GM18499 (cell line): ENCODE measurements at regions not wholly inside any gene's neighbourhood (a gene's known extent, or its start where the extent isn't known, plus 50 kb on each side); places are given as distances from the start of the nearest gene placed in this dataset.

ENCODE experiments used
- ATAC-seq: cut with Tn5 transposase; IDR thresholded peaks from one replicate; pipeline ENCODE4 v1.9.1; 2021; ENCODE audit warnings: moderate number of reproducible peaks; ENCODE audit not compliant: insufficient read depth, unreplicated experiment

DNA sequence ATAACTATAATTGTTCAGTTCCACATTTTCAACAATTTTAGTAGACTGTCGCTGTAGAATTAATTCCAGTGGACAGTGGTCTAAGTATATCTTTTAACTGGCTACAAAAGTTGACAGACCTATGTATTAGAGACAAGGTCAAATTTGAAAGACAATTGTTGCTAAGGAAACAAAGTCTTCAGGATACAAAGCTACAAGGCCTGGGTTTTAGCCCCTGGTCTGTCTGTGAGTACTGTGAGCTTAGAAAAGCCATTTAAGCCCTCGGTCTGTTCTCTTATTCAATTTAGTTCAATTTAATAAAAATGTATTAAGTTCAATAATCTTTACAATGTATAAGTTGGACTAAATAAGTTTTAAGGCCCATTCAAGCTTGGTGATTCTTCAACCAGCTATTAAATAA is 352.5 kb downstream of the HDGFL1 start:
- no peak for ATAC-seq

DNA sequence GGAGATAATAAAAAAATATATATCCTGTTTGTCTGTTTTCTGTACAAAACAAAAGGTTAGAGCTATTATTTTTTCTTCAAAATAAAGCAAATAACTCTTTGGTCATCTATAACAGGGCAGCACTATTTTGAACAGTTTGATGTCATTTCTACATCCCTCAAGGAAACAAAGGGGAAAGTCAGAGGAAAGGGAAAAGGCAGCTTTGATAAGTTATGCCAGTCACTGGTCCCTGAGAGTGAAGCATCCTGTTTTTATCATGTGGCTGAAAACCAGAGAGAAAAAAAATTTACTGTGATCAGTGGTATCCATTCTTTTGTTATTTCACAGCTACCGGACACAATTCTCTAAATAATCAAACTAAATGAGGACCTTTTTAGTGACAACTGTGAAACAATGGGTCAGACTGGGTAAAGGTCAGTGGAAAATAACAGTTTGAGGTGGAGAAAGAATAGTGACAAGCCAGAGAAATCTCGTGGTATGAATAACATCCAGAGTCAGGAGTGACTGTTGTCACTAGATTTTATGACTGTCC is 356.0 kb downstream of the HDGFL1 start:
- no peak for ATAC-seq

DNA sequence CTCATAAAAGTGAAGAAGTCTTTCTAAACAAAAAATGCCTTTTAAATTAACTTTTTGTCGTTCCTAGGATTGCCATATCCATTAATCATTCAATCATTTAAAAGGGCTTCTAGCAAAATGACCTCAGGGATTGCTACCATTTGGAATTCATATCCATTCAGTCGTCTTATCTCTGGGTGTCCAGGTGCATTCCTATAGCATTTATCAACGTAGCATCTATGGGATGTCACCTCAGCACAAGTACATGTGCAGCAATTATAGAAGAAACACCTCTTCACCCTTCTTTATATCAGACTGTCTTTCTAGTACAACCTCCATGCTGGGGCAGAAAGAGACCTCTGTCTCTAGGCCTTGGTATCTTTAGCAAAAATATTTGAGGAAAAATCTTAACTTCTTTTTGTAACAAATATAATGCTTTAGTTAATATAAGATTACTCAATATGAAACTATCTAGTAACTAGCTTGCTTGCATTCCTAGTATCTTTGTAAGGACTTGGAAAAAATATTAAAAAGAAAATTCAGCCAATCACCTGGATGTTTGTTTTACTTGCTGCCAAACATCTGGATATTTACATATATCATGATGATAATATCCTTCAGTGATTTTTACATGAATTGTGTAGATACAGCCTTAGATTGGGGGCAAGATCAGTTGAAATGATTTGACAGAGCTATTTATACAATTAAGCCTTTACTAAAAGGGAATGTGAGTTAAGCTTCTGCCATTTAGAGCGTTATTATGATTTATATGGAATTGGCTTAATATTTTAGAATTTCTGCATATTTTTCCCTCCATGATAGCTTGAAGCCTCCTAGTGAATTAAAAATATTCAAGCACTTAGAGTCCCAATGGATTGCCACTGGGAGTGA is 356.8 kb downstream of the HDGFL1 start:
- ATAC-seq = no peak

DNA sequence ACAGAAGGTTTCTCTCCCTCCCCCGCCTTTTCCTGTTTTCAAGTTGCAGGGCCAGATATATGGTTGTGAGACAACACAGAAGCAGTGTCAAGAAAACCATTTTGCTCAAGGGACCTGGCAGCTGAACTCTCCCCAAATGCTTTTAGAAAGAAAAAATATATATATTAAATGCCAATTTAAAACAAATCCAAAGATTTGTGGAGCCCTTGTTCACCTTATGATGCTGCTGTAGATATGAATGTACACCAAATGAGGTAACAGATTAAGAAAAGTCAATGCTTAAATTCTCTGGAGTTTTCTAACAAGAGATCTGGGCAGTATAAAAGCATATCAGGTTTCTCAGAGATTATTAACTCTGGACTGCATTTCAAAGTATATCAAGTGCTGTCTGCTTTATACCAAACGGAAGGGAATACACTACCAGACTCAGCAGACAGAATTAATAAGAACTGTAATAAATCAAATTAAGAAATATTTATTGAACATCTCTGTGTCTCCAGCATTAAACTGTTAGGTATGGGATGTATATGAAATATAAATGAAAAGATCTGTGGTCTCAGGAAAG is 357.5 kb downstream of the HDGFL1 start:
- ATAC-seq = no peak

DNA sequence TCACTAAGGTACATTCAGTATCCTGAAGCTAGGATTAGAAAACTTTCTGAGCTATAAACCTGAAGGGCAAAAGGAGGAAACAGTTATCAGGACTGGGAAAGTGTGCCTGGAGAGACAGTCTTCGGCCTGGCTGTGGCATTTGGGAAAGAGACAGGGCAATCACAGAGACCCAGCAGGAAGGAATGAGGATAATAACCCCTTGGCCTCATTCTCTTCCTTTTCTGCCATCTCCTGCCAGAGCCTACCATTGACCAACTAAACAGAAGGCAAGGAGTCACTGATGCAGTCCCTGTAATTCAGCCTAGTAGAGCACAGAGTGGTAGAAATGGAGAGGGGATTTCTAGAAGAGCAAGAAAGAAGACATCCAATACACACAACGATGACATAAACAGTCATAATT is 359.4 kb downstream of the HDGFL1 start:
- no peak for ATAC-seq

DNA sequence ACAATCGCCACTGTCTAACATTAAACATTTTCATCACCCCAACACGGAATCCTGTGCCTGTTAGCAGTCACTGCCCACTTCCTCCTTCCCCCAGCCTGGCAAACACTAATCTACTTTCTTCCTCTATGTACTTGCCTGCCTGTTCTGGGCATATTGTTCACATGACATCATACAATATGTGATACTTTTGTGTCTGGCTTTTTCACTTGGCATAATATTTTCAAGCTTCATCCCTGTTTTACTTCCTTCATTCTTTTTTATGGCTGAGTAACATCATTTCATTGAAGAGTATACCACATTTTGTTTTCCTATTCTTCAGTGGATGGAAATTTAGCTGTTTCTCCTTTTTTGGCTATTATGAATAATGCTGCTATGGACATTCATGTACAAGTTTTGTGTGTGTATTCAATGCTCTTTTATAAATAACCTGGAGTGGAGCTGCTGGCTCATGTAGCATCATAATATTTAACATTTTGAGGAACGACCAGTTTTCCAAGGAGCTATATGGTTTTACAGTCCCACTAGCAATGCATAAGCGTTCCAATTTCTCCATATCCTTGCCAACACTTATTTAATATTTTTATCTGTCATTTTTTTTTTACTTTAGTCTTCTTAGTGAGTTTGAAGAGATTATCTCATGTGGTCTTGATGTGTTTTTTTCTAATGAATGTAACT is 360.1 kb downstream of the HDGFL1 start:
- ATAC-seq = no peak

DNA sequence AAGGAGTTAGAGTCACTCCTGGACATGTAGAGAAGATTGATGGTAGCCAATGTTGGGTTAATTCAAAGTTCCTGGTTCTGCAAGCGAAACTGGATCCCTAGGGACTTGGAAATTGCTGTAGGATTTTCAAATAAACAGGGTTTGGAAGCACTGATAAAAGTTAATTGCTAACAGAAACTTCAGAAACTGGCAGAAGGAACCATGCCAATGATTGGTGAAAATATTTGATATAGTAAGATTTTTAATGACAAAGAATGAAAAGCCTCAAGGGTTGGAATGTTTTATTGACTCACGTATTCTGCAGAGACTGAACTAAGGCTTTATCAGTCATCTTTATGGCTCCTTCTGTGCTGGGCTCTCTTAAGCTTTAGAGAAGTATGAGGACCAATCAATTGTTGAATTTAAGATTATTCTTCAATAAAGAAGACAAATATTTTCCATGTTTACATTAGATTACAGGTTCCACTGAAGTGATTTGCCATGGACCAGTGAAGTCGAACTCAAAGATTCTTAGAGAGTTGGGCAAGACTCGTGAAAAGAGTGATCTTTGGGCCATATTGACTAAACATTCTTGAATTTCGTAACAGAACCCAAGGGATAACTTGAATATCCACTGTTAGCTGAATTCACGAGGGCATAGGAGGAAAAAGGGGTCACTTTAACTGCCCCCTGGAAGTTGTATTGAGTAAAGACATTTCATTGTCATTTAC is 371.4 kb downstream of the HDGFL1 start:
- no peak for ATAC-seq

DNA sequence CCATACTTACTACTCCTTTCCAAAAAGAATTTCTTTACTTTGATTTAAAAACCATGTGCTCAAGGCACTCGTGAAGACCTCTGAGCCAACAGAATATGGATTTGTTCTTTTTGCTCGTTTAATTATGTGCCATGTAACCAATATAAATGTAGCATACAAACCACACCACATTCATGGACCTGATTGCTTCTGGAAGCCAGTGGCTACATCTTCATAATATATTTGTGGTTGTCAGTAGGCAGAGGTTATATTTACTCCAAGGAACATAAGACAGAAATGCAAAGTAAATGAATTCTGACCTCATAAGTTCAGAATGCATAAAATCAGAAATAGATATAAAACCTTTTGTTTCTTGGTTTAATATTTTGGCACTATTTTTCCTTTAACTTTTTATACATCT is 373.0 kb downstream of the HDGFL1 start:
- no peak for ATAC-seq

DNA sequence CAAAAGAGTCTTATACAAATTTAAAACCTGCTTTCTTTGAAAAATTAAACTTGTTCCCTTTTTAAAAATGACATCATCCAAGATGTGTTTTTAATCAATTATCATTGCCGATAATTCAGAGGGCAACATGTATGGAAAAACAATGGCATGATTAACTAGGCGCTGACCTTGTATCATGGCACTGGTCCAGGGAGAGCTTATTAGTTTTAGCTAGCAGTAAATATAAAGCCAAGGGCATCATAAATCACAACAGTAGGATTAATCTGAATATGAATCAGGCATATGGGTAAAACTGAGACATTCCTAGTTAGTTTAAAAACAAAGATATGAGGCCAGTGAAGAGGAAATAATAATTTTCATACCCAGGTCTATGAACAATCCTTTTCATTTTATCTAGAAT is 374.0 kb downstream of the HDGFL1 start:
- ATAC-seq = no peak

DNA sequence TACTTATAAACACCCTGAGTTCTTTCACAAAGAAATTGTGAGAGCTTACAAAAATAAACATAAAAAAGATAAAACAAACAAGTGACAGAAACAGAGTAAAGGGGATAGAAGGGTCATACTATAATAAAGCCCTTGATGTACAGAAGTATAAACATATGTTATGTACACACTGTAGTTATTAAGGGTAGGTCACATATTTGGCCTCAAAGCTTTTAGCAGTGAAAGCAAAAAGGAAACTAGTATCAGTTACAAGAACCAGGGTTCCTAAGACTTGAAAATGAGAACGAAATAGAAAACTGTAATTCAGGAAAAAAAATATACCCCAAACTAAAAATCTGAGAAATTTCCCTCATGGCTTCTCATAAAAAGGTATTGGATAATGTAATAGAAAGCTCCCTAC is 380.6 kb downstream of the HDGFL1 start:
- ATAC-seq = no peak

DNA sequence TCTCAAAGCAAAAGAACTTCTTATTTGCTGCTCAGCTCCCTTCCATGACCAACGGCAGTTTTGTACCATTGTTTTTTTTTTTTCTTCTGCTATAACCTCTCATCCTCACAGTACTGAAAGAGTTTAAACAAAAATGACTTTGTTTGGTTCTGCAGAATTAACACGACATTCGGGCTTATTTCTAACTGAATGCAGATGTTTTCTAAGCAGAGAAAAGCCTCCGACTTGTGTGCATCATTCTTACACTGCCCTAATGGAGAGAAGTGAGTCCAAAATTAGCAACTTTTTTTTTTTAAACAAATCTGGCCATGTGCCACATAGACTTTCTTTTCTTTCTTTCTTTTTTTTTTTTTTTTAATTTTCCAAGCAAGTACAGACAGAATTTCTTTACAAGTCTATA is 382.7 kb downstream of the HDGFL1 start:
- ATAC-seq = no peak

DNA sequence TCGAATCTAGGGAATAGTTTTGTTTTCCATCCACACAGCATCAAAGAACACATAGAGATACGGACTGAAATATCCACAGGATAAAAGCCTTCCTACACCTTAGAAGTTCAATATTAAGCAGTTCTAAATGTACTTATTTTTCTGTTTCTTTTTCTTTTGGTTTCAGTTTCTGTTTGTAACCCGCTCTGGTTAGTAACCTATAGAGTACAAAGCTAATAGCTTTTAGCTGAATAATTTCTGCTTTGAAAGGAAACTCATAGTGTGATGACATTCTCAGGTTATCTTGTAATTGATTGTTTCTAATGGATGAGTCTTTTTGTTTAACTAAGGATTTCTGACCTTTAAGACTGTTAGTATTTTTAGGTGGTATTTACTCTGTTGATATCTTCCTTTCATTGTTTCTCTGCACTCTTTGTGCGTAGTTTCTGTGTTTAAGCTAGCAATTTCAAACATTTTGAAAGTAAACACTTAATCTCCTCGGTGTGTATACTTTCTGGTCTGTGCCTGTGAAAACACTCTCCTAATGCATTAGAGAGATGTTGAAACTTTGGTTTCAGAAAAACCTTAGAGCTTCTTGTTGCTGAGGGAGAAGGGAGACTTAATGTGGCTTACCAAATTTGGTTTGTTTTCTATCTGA is 385.5 kb downstream of the HDGFL1 start:
- ATAC-seq = no peak

DNA sequence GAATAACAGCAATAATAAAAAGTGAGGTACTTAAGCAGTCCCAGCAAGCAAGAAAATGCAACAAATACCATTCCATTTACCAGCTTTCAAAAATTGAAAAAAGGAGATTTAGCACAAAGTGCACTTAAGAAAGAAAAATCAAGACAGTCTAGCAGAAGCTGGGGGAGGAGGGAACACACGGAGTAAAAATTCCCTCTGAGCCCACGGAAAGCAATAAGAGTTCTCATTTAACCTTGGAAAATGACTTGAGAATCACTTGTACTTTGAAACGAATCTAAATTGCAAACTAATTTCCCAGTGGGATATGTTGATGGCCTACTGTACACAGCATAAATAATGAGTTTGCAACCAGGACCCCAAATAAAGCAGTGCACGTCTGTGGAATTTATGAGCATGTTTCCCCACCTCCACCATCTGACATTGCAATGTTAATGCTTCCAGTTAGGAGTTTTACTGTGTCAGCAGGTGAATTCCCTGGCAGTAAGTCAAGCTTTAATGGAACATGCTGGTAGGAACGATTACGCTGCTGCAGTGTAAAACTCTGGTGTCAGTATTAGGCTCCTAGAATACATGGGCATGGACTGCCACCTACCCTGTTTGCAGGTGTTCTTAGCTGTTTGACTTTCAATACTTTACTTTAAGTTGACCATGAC is 386.8 kb downstream of the HDGFL1 start:
- ATAC-seq = no peak

DNA sequence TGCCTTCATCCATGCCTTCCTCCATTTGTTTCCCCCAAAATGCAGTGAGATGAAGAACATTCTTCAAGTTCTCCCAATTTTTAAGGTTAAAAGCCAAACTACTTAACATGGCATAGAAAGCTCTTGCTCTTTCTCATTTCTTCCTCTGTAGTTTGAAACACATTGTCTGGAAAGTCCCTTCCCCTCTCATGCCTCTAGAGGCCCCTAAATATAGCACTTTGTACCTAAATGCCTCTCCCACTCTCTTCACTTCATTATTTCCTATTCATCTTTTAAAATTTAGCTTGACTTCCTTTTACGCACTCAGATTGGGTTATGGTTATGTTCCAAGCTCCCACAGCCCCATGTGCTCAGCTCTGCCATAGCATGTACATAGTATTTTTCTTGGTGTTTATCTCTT is 389.3 kb downstream of the HDGFL1 start:
- ATAC-seq = no peak

DNA sequence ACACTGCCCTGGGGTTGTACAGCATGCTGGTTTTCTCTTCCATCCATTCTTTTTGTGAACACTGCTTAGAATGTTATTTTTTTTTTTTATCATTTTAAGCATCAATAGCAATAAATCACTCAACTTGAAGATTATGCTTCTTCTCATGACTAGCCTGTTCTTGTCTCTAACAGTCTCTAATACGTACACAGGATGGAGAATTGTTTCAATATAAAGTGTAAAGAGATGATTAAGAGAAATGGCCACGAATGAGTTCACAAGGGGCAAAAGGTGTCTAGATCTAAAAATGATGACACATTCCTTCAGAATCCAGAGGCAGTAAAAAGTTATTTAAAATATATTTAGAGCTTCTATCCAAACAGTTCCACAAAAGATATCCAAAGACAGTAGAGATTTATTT is 390.2 kb downstream of the HDGFL1 start:
- ATAC-seq = no peak

DNA sequence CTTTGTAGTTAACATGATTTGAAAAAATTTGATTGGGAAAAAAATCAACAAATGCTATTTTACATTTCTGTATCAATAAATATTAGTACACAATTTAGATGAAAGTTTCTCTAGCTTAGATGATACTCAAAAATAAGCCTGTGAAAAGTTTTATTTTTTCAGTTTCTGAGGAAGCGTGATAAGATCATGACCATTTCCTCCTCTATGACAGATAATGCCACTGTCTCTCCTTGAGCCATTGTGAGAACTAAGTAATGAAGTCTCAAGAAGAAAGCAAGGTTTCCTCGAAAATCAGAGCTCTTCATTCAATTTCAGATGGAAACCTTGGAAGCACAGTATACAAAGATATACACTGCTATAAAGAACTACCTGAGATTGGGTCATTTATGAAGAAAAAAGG is 395.0 kb downstream of the HDGFL1 start:
- no peak for ATAC-seq

DNA sequence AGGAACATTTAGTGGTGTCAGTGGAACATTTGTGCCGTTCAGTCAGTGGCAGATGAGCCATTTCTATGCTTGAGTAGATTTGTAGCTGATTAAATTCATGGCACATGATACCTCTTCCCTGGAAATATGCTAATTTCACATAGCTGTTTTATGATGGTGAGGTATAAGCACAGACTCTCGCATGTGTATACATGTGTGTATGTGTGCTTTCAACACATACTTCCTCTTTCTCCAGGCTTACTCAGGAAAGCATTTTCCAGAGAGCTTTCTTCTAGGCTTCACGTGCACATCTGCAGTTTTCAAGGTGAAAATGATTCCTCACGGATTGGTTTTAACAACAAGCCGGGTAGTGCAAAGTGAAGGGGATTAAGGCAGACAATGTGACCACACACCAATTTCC is 396.5 kb downstream of the HDGFL1 start:
- no peak for ATAC-seq

DNA sequence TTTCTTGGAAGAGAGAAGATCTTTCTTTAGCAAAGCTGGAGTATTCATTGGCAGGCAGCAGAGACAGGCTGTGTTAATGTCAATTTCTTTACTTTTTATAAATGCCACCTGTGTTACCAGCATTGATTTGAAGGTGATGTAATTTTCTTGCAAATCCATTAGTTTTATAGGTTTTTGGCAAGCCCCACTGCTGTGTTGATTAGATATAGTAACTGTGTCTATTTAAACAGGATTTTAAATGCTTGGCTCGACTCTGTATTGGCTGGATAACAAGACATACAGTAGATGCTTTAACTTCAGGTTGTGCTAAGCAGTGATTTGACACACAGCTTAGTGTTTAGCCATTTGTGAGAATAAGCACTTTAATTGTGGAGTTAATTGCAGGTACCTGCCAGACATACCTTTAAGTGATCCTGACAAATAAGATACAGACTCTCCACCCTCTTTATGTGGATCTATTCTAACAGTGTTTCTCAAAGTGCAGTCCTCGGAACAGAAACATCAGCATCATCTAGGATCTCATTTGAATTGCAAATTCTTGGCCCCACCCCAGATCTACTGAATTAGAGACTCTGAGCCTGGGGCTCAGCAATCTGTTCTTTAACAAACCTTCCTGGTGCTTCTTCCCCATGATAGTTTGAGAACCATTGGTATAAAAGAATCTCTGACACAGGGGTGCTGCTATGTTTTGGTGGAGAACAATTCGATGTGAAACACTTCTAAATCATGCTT is 397.5 kb downstream of the HDGFL1 start:
- no peak for ATAC-seq

DNA sequence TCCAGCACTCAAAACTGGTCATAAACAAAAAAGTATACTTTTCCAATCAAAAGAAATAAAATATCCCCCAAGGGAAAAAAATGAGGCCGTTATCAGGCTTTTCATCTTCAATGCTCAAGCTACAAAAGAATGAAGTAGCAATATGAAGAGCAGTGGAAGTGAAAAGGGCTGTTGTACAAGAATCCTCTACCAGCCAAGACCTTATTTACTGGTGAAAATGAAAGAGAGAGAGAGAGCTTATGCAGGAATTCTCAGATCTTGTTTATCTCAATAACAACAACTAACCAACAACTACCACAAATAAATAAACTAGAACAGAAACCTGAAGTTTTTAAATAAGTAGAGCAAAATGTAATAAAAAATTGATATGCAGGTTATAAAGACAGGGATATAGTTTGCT is 400.6 kb downstream of the HDGFL1 start:
- ATAC-seq = no peak
